Glutamatergic neuron (in vitro differentiated cells): ENCODE measurements at regions not wholly inside any gene's neighbourhood (a gene's known extent, or its start where the extent isn't known, plus 50 kb on each side); places are given as distances from the start of the nearest gene placed in this dataset.

ENCODE experiments used
- DNase-seq: peaks from one replicate; pipeline ENCODE4 v3.0.0; 2022
- H3K27ac Mint-ChIP-seq: one replicate; pipeline ENCODE4 v1.8.0; 2020; ENCODE audit warnings: mild to moderate bottlenecking, mixed read lengths, inconsistent platforms; ENCODE audit not compliant: unreplicated experiment
- H3K27me3 Mint-ChIP-seq: one replicate; pipeline ENCODE4 v1.8.0; 2020; ENCODE audit warnings: mild to moderate bottlenecking, moderate library complexity, mixed read lengths, inconsistent platforms; ENCODE audit not compliant: unreplicated experiment
- H3K36me3 Mint-ChIP-seq: one replicate; pipeline ENCODE4 v1.8.0; 2020; ENCODE audit warnings: mild to moderate bottlenecking, mixed read lengths, inconsistent platforms; ENCODE audit not compliant: unreplicated experiment
- H3K4me1 Mint-ChIP-seq: one replicate; pipeline ENCODE4 v1.8.0; 2020; ENCODE audit warnings: mild to moderate bottlenecking, low read depth, mixed read lengths, inconsistent platforms; ENCODE audit not compliant: unreplicated experiment
- H3K4me3 Mint-ChIP-seq: one replicate; pipeline ENCODE4 v1.8.0; 2020; ENCODE audit warnings: mild to moderate bottlenecking, mixed read lengths, inconsistent platforms; ENCODE audit not compliant: unreplicated experiment
- H3K9me3 Mint-ChIP-seq: one replicate; pipeline ENCODE4 v1.8.0; 2020; ENCODE audit warnings: mild to moderate bottlenecking, moderate library complexity, mixed read lengths, inconsistent platforms; ENCODE audit not compliant: unreplicated experiment
- CTCF ChIP-seq: fragments of 200-600 bp; sonication (generic); IDR thresholded peaks from one replicate; pipeline ENCODE4 v1.5.0; 2021; ENCODE audit not compliant: partially characterized antibody, unreplicated experiment

DNA sequence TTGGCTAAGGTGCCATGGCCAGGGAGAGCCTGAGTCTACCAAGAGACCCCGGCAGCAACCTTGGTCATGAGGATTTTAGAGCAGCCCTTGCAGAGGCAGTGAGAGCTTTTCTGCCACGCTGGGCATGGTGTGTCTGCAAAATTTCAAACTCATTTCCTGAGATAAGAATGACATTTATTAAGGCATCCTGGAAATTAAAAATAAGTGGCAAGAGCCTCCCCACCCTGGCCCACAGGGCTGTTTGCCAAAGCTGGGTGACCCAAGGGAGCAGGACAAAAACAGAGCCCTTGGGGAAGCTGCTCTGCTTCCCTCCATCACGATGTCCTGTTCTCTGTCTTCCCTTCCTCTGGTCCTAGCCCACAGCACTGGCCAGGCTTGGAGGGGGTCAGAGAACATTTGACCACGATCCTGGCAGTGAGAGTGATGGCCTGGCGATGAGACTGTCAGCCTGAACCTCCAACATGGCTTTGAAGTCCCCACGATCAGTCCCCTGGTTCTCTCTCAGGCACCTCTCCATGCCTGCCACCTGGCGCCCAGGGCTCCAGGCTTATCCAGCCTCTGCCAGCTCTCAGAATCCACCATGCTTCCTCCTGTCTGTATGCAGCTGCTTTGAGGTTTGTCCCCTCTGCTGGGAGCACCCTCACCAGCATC, 68.9 kb upstream of the RMDN2 start:
- no peaks in the 10 kb centered on the region for H3K4me1 Mint-ChIP-seq
- H3K27me3 Mint-ChIP-seq, result no peaks in the 10 kb centered on the region
- DNase-seq, result no peak
- no peaks in the 10 kb centered on the region for H3K9me3 Mint-ChIP-seq
- no peak for TF ChIP-seq CTCF
- no peak overlapping the region for H3K27ac Mint-ChIP-seq
- H3K4me3 Mint-ChIP-seq, result no peak overlapping the region
- no peaks in the 10 kb centered on the region for H3K36me3 Mint-ChIP-seq

GRCh38 chr2:37857575-37858399, 67.3 kb upstream of the RMDN2 start:
- Mint-ChIP-seq H3K36me3 (no peaks in the 10 kb centered on the region), H3K9me3 (no peaks in the 10 kb centered on the region), H3K27ac (no peak overlapping the region), H3K4me3 (no peak overlapping the region), H3K4me1 (no peaks in the 10 kb centered on the region), H3K27me3 (no peaks in the 10 kb centered on the region)
- DNase-seq, result no peak
- TF ChIP-seq CTCF, result no peak

GRCh38 chr2:37858400-37858711, 66.7 kb upstream of the RMDN2 start:
- H3K27ac Mint-ChIP-seq, result no peak overlapping the region
- H3K27me3 Mint-ChIP-seq, result no peaks in the 10 kb centered on the region
- no peaks in the 10 kb centered on the region for H3K36me3 Mint-ChIP-seq
- no peaks in the 10 kb centered on the region for H3K4me1 Mint-ChIP-seq
- no peak for TF ChIP-seq CTCF
- DNase-seq, result no peak
- H3K9me3 Mint-ChIP-seq, result peaks cover under 1% of the 10 kb centered on the region
- H3K4me3 Mint-ChIP-seq, result no peak overlapping the region

DNA sequence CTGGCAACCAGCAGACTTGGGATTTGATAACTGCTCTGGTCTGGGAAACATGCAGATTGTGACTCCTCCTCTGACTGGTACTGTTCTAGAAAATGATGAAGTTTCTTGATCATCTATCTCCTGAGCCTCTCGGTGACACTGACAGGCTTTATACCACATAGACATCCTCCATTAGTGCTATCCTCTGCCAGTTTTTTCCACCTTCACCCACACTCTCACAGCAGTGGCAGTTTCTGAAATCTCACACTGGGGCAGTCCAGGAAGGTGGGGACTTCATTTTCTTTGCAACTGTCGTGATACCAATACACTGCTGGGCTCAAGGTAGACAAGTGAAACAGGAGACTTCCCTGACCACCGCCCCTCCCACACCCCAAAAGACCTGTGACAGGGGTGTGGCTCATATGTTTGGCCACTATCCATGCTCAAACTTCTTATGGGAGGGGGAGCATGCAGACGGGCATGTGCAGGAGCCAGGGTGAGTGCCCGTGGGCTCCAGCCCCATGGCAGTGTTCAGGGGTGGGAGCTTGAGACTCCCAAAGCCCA, 66.3 kb upstream of the RMDN2 start:
- no peaks in the 10 kb centered on the region for H3K36me3 Mint-ChIP-seq
- no peak overlapping the region for H3K27ac Mint-ChIP-seq
- DNase-seq, result no peak
- TF ChIP-seq CTCF, result no peak
- H3K4me1 Mint-ChIP-seq, result no peaks in the 10 kb centered on the region
- H3K4me3 Mint-ChIP-seq, result no peak overlapping the region
- H3K27me3 Mint-ChIP-seq, result no peaks in the 10 kb centered on the region
- peaks cover 4% of the 10 kb centered on the region for H3K9me3 Mint-ChIP-seq

- H3K27me3 Mint-ChIP-seq, result no peaks in the 10 kb centered on the region
- DNase-seq, result no peak
- H3K9me3 Mint-ChIP-seq, result peaks cover 4% of the 10 kb centered on the region
- no peaks in the 10 kb centered on the region for H3K4me1 Mint-ChIP-seq
- H3K36me3 Mint-ChIP-seq, result no peaks in the 10 kb centered on the region
- H3K4me3 Mint-ChIP-seq, result no peak overlapping the region
- TF ChIP-seq CTCF, result no peak
- no peak overlapping the region for H3K27ac Mint-ChIP-seq
These were observed 62.5 kb upstream of the RMDN2 start for GRCh38 chr2:37862620-37863019.
